ENCODE measurements at regions not wholly inside any gene's neighbourhood (a gene's known extent, or its start where the extent isn't known, plus 50 kb on each side); places are given as distances from the start of the nearest gene placed in this dataset.

GRCh38 chr1:4599521-4599920 lies 54.9 kb upstream of the AJAP1 start:
- H3K27ac ChIP-seq (ENCODE audit: low read depth, low read length) = no peak overlapping the region
- DNase-seq (ENCODE audit: low read depth) (no peak), FAIRE-seq (no peak)
- no peak overlapping the region for H3K4me2 ChIP-seq (ENCODE audit: low read length)
- no peak overlapping the region for H3K4me3 ChIP-seq (ENCODE audit: insufficient read depth, low read depth, low read length)
- H3K4me3 Mint-ChIP-seq (ENCODE audit: unreplicated experiment) = no peak overlapping the region
- H3K4me1 ChIP-seq (ENCODE audit: insufficient read depth, low read length) = no peaks in the 10 kb centered on the region
- H2AFZ ChIP-seq (ENCODE audit: low read depth, low read length) = no peak overlapping the region
- H3K9ac ChIP-seq (ENCODE audit: low read length) = no peak overlapping the region
- H3K4me1 Mint-ChIP-seq (ENCODE audit: low read depth, unreplicated experiment) = no peaks in the 10 kb centered on the region
- H4K20me1 ChIP-seq (ENCODE audit: insufficient read depth, low read length) = no peaks in the 10 kb centered on the region
- no peaks in the 10 kb centered on the region for H3K27me3 ChIP-seq (ENCODE audit: insufficient read depth, low read length)
- no peaks in the 10 kb centered on the region for H3K79me2 ChIP-seq (ENCODE audit: insufficient read depth, low read length)
- H3K27ac Mint-ChIP-seq (ENCODE audit: unreplicated experiment) = no peak overlapping the region
- TF ChIP-seq EZH2 (IDR thresholded peaks at IDR 0.05; ENCODE audit: insufficient read depth, low read length) = no peak
- TF ChIP-seq, protein P1, sequence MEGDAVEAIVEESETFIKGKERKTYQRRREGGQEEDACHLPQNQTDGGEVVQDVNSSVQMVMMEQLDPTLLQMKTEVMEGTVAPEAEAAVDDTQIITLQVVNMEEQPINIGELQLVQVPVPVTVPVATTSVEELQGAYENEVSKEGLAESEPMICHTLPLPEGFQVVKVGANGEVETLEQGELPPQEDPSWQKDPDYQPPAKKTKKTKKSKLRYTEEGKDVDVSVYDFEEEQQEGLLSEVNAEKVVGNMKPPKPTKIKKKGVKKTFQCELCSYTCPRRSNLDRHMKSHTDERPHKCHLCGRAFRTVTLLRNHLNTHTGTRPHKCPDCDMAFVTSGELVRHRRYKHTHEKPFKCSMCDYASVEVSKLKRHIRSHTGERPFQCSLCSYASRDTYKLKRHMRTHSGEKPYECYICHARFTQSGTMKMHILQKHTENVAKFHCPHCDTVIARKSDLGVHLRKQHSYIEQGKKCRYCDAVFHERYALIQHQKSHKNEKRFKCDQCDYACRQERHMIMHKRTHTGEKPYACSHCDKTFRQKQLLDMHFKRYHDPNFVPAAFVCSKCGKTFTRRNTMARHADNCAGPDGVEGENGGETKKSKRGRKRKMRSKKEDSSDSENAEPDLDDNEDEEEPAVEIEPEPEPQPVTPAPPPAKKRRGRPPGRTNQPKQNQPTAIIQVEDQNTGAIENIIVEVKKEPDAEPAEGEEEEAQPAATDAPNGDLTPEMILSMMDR (IDR thresholded peaks at IDR 0.05; ENCODE audit: insufficient read depth, low read depth, low read length) = no peak
- peaks cover 21% of the 10 kb centered on the region for H3K27me3 Mint-ChIP-seq (ENCODE audit: low read depth, unreplicated experiment)
- H3K36me3 ChIP-seq (ENCODE audit: insufficient read depth, low read length) = no peaks in the 10 kb centered on the region
- no peaks in the 10 kb centered on the region for H3K36me3 Mint-ChIP-seq (ENCODE audit: low read depth, unreplicated experiment)
- H3K9me3 Mint-ChIP-seq (ENCODE audit: unreplicated experiment) = no peaks in the 10 kb centered on the region
- H3K9me3 ChIP-seq (ENCODE audit: insufficient read depth, low read depth, low read length) = peaks cover 5% of the 10 kb centered on the region

- H3K4me3 Mint-ChIP-seq (ENCODE audit: unreplicated experiment) = no peak overlapping the region
- H3K36me3 Mint-ChIP-seq (ENCODE audit: low read depth, unreplicated experiment) = no peaks in the 10 kb centered on the region
- H3K9me3 Mint-ChIP-seq (ENCODE audit: unreplicated experiment) = no peaks in the 10 kb centered on the region
Measured at GRCh38 chr1:4599951-4600481, 54.4 kb upstream of the AJAP1 start.

More at GRCh38 chr1:4599951-4600481, 54.4 kb upstream of the AJAP1 start:
- Histone ChIP-seq H4K20me1 (ENCODE audit: insufficient read depth, low read length) (no peaks in the 10 kb centered on the region), H3K9ac (ENCODE audit: low read length) (no peak overlapping the region), H3K4me1 (ENCODE audit: insufficient read depth, low read length) (no peaks in the 10 kb centered on the region), H3K4me3 (ENCODE audit: insufficient read depth, low read depth, low read length) (no peak overlapping the region), H3K27ac (ENCODE audit: low read depth, low read length) (no peak overlapping the region), H3K4me2 (ENCODE audit: low read length) (no peak overlapping the region), H2AFZ (ENCODE audit: low read depth, low read length) (no peak overlapping the region), H3K9me3 (ENCODE audit: insufficient read depth, low read depth, low read length) (peaks cover 5% of the 10 kb centered on the region), H3K36me3 (ENCODE audit: insufficient read depth, low read length) (no peaks in the 10 kb centered on the region), H3K79me2 (ENCODE audit: insufficient read depth, low read length) (no peaks in the 10 kb centered on the region), H3K27me3 (ENCODE audit: insufficient read depth, low read length) (no peaks in the 10 kb centered on the region)
- Mint-ChIP-seq H3K27ac (ENCODE audit: unreplicated experiment) (no peak overlapping the region), H3K27me3 (ENCODE audit: low read depth, unreplicated experiment) (peaks cover 23% of the 10 kb centered on the region), H3K4me1 (ENCODE audit: low read depth, unreplicated experiment) (no peaks in the 10 kb centered on the region)
- FAIRE-seq = no peak
- DNase-seq (ENCODE audit: low read depth) = no peak
- TF ChIP-seq, protein P1 (IDR thresholded peaks at IDR 0.05; ENCODE audit: insufficient read depth, low read depth, low read length) = no peak
- no peak for TF ChIP-seq EZH2 (IDR thresholded peaks at IDR 0.05; ENCODE audit: insufficient read depth, low read length)
